ENCODE measurements at regions not wholly inside any gene's neighbourhood (a gene's known extent, or its start where the extent isn't known, plus 50 kb on each side); places are given as distances from the start of the nearest gene placed in this dataset.
A peak's percentile ranks its signal among the peaks of the same experiment; 100 is the strongest.

DNA sequence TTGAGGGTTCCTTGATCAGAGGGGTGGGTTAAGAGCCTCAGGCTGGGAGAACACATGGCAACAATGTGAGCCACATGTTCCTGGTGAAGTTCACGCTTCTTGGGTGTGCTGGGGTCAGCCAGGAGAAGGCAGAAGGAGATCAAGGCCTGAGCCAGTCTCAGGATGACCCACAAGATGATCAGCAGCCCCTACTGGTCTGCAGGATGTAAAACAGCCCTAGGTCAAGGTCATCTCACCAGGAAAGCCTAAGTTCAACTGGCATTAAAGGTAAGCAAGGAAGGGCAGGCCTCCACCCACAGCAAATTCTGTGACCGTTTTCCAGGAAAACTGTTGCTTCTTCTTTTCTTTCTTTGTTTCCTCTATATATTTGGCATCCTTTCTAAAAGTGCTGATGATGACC is 156.7 kb upstream of the KIRREL3 start:
- no peak for DNase-seq

DNA sequence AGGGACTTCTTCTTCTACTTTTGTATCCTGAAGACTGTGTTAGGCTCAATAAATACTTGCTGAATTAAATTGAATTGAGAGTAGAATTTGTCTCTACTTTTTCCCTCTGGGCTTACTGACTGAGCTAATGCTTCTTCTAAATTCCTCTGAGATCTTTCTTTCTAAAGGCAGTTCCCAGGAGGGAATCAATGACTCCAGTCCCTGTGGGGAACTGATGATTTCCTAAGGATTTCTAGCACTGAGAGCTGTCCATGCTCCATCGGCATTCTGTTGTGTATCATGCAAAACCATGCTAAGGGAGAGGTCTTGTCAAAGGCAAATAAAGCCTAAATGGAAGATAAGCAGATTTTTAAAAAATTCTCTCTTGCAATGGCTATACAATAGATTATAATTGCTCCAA is 148.8 kb upstream of the KIRREL3 start:
- DNase-seq, result no peak

- no peak for DNase-seq
Measured at GRCh38 chr11:127143251-127143650, 142.7 kb upstream of the KIRREL3 start.

- DNase-seq, result no peak
Measured at GRCh38 chr11:127138613-127139012, 138.0 kb upstream of the KIRREL3 start.

GRCh38 chr11:127137771-127138280 is 137.3 kb upstream of the KIRREL3 start:
- DNase-seq, result no peak

- DNase-seq, result no peak
Measured at GRCh38 chr11:127136438-127136837, 135.9 kb upstream of the KIRREL3 start.

GRCh38 chr11:127135256-127135655 is 134.7 kb upstream of the KIRREL3 start:
- DNase-seq, result no peak

GRCh38 chr11:127133061-127133460 is 132.5 kb upstream of the KIRREL3 start:
- no peak for DNase-seq

- DNase-seq, result no peak
Measured at GRCh38 chr11:127130321-127130720, 129.8 kb upstream of the KIRREL3 start.

- DNase-seq, result no peak
Measured at GRCh38 chr11:127126986-127127385, 126.4 kb upstream of the KIRREL3 start.

GRCh38 chr11:127119356-127119755 is 118.8 kb upstream of the KIRREL3 start:
- DNase-seq, result no peak

DNA sequence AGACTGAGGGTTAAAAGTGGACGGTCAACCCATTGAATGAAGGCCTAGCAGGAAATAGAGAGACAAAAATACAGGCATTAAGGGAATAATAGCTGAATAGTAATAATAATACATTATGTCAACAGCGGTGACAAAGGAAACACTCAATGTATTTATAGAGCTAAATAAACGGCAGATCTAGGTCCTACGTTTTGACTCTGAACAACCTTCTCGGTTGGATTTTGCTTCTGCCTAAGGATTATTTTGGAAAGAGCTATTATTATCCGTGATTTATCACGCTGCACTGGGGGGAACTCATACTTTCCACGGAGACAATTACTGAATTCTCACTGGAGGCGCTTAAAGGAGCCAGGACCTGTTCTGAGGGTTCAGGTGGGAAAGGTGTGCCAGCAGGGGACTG is 118.2 kb upstream of the KIRREL3 start:
- no peak for DNase-seq

- no peak for DNase-seq
Measured at GRCh38 chr11:127117231-127117739, 116.7 kb upstream of the KIRREL3 start.

DNA sequence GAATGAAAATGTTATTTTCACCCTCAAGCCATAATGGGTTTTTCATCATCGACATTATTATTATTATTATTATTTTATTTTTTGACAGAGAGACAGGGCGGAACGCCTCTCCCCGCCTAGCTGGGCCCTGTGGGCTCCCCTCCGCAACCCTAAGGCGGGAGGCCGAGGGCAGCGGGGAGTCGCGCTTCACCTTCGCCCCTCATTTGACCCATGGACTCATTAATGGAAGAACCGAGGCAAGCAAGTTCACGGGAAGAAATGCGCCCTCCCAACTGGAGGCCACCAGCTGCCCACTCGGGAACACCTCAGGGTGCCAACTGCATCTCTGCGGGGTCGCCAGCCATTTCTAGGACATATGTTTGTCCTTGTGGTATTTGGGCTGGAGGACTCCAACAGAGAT is 115.3 kb upstream of the KIRREL3 start:
- no peak for DNase-seq

GRCh38 chr11:127114035-127114434 is 113.5 kb upstream of the KIRREL3 start:
- DNase-seq, result no peak

DNA sequence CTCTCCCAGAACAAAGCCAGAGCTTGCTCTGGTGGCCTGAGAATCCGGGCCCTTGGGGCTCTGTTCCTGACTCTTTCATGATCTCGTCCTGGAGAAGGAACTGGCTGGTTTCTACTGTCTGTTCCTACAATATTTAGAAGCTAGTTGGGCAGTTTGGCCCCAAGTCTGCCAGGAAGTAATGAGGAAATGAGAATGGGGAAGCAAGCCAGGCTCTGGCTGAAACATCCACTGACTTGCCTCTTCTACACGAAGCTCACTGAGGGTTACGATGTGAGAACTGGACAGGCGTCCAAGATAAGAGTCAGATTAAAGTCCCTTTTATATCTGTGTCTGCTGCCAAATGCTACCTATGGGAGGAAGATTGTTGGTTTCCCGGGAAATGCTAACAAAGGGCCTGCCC is 110.0 kb upstream of the KIRREL3 start:
- DNase-seq, result no peak

GRCh38 chr11:127109796-127110480 is 109.4 kb upstream of the KIRREL3 start:
- no peak for DNase-seq

DNA sequence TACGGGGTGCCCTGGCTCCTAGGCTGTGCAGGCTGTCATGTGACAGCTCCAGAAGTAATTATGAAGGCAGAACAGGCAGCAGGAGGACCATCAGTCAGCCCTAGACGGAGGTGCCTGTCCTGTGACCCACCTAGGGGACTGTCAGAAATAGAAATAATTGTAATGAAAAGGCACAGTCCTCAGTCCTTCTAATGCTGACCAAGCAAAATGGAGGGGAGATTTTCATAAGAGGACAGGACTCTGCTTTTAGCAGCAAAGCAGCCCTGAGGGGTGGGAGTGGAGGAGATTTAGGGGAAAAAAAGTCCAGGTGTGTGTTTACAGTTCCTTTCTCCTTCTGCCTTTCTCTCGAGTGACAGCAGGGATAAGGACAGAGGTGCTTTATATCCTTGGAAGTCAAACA is 108.3 kb upstream of the KIRREL3 start:
- DNase-seq, result no peak

- DNase-seq, result no peak
Measured at GRCh38 chr11:127106938-127107337, 106.4 kb upstream of the KIRREL3 start.

DNA sequence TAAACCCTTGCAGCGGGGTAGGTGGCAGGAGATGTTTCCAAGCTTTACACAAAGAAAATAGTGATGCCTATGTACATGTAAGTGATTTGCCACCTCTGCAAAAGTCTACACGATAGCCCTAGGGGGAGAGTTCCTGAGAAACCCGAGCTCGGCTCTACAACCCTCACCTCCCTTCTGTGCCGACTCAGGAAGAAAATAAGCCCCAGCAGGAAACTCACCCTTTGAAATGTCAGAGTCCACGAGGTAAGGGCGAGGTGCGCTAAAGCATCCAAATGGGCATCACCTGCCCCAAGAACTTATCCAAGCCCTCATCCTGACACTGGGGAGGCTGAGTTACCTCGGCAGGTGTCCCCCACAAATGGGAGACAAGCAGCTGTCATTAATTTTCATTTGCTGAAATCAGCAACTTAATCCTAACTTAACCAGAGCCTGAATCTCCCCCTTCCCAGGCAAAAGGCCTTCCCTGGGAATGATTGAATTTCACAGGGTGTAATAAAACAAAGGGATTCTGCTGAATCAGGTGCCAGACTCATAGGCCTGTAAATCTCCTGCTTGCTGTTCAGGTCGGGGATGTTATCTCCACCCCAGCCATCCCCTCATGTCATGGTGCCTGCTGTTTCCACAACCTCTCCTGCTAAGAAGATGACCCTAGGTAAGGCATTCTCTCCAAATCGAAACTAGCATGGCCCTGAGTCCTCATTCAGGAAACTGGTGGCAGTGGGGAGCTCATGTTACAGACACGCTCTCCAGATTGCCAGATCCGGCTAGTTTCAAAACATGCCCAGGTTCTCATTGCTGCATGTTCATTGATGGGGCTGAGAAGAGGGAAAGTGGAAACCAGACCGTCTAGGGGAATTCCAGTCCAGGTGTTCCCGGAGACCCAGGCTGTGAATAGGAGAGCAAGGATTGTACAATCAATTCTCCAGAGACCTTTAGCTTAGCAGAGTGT is 105.3 kb upstream of the KIRREL3 start:
- peak; percentile 96 for DNase-seq

GRCh38 chr11:127103586-127104388 is 103.2 kb upstream of the KIRREL3 start:
- DNase-seq, result no peak

DNA sequence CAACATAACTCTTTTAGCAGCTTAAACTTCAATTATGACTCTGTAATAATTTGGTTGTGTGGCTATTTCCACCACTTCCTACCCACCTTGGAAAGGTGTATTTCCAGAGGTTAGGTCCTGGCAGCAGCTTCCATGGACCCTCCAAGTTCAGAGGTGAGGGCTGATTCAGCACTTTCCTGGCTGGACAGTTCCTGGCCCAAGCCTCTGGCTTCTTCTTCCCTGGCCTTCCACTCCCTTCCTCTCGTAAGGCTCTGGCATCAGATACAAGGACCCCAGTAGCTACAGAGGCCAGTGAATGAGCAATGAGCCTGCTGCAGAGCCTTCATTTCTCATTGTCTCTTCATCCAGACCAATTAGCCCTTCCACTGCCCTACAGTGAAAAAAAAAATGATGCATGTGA is 98.1 kb upstream of the KIRREL3 start:
- no peak for DNase-seq

DNA sequence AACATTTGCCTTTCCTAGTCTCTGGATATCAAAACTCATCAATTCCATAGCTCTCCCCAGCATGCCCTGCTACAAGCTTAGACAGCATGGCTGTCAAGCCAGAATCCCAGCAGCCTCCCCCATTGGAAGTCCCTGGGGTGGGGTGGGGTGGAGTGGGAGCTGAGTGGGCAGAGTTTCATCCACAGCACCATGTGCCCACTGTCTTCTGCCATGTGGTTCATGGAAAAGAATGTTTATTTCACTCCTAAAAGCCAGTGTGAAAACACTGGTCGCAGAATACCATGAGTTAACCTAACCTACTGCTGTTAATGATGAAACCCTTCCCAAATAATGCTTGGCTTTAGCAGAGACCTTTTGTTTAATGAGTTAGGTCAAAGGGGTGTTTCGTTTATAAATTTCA is 80.2 kb upstream of the KIRREL3 start:
- DNase-seq, result no peak

All from NCI-H524 treated with DMSO at 0.1 percent for 48 hours (cell line).